DOHH2 (cell line): ENCODE measurements at regions not wholly inside any gene's neighbourhood (a gene's known extent, or its start where the extent isn't known, plus 50 kb on each side); places are given as distances from the start of the nearest gene placed in this dataset.

Source experiments
- H3F3A ChIP-seq: fragments of 200-600 bp; sonication (generic), shearing (Covaris generic); 2 replicates; pipeline ENCODE4 v1.6.0; 2016; ENCODE audit warnings: antibody characterized with exemption, mild to moderate bottlenecking; ENCODE audit not compliant: control insufficient read depth, insufficient read depth
- H3K27ac ChIP-seq: fragments of 200-600 bp; sonication (generic); 2 replicates; pipeline ENCODE4 v1.5.1; 2014; ENCODE audit warnings: low read depth, mild to moderate bottlenecking, low read length, moderate library complexity
- H3K27me3 ChIP-seq: fragments of 200-600 bp; sonication (generic); 2 replicates; pipeline ENCODE4 v1.6.1; 2014; ENCODE audit warnings: mild to moderate bottlenecking, low read length, mixed read lengths; ENCODE audit not compliant: control insufficient read depth
- H3K36me3 ChIP-seq: fragments of 200-600 bp; sonication (generic); 2 replicates; pipeline ENCODE4 v1.6.1; 2014; ENCODE audit warnings: mild to moderate bottlenecking, low read length, moderate library complexity, mixed read lengths; ENCODE audit not compliant: control insufficient read depth
- H3K4me1 ChIP-seq: fragments of 200-600 bp; sonication (generic); 2 replicates; pipeline ENCODE4 v1.6.1; 2014; ENCODE audit warnings: mild to moderate bottlenecking, low read length, mixed read lengths; ENCODE audit not compliant: control insufficient read depth
- H3K4me2 ChIP-seq: fragments of 200-600 bp; sonication (generic); 2 replicates; pipeline ENCODE4 v1.6.0; 2014; ENCODE audit warnings: mild to moderate bottlenecking, low read length, moderate library complexity
- H3K4me3 ChIP-seq: fragments of 200-600 bp; sonication (generic); 2 replicates; pipeline ENCODE4 v1.5.1; 2014; ENCODE audit warnings: mild to moderate bottlenecking, low read length, mixed read lengths
- H3K79me2 ChIP-seq: fragments of 200-600 bp; sonication (generic); 2 replicates; pipeline ENCODE4 v1.6.1; 2014; ENCODE audit warnings: mild to moderate bottlenecking, low read length, mixed read lengths; ENCODE audit not compliant: control insufficient read depth
- H3K9me2 ChIP-seq: fragments of 200-600 bp; sonication (generic); replicated peaks from 2 replicates; pipeline ENCODE4 v1.6.1; 2014; ENCODE audit warnings: mild to moderate bottlenecking, low read length, mixed read lengths; ENCODE audit not compliant: control insufficient read depth
- H3K9me3 ChIP-seq: fragments of 200-600 bp; sonication (generic); 2 replicates; pipeline ENCODE4 v1.6.1; 2014; ENCODE audit warnings: antibody characterized with exemption, low read length, mixed read lengths; ENCODE audit not compliant: control insufficient read depth, insufficient read depth
- H4K20me1 ChIP-seq: fragments of 200-600 bp; sonication (generic); 2 replicates; pipeline ENCODE4 v1.6.0; 2014; ENCODE audit warnings: low read depth, mild to moderate bottlenecking, antibody characterized with exemption, low read length, moderate library complexity; ENCODE audit not compliant: control insufficient read depth, insufficient read depth
- EZH2phosphoT487 ChIP-seq: fragments of 200-600 bp; sonication (generic); IDR thresholded peaks from 2 replicates; pipeline ENCODE4 v1.6.1; 2017; ENCODE audit warnings: borderline replicate concordance, mild to moderate bottlenecking, antibody characterized with exemption, low read length, moderate library complexity, mixed read lengths
- TF ChIP-seq, protein P1 (sequence below): fragments of 200-600 bp; sonication (generic); IDR thresholded peaks from one replicate; pipeline ENCODE4 v1.5.1; 2014; ENCODE audit warnings: antibody characterized with exemption, mild to moderate bottlenecking, low read depth, low read length; ENCODE audit not compliant: poor library complexity, severe bottlenecking

- Histone ChIP-seq H3K36me3 (no peaks in the 10 kb centered on the region), H3F3A (no peaks in the 10 kb centered on the region), H3K9me2 (no peaks in the 10 kb centered on the region), H3K27me3 (no peaks in the 10 kb centered on the region), H3K4me1 (no peaks in the 10 kb centered on the region), H3K79me2 (no peaks in the 10 kb centered on the region), H4K20me1 (no peaks in the 10 kb centered on the region), H3K4me3 (no peak overlapping the region), H3K9me3 (no peaks in the 10 kb centered on the region), H3K27ac (no peak overlapping the region), H3K4me2 (no peak overlapping the region)
- TF ChIP-seq EZH2phosphoT487, result no peak
These were observed 1020.6 kb downstream of the XPNPEP1 start for GRCh38 chr10:108902619-108903285.

DNA sequence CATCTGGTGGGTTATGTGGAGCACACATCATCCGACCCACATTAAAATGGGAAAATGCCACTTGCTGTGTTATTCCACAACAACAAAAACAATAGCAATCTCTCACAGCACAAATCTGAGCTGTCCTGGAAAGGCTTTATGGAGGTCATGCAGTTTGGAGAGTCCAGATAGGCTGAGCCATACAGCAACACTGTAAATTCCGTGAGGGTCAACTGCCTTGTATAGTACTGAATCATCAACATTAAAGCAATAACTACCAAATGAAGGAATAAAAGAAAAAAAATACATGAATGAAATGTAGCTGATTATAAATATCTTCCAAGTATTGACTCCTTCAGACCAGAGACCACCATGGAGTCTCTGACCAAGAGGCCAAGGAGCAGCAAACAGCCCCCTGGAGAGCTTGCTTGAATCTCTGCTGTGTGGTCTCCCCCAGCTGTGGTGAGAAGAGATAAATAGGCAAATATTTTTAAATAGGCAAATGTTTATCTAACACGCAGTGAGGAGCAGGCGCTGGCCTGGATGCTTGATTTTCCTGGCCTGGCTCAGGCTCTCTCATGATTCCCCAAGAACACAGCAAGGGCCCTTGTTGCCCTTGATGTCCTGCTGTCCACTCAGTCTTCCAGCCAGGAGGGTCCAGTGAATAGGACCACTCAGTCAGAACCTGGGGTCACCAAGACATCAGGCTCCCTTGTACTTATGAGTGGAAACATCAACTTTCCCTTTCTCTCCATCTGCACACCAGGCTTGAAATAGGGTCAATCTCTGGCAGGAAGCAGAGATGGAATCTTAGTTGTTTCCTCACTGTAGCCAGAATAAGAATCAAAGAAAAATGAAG lies 1021.3 kb downstream of the XPNPEP1 start:
- H3K4me2 ChIP-seq, result no peak overlapping the region

DNA sequence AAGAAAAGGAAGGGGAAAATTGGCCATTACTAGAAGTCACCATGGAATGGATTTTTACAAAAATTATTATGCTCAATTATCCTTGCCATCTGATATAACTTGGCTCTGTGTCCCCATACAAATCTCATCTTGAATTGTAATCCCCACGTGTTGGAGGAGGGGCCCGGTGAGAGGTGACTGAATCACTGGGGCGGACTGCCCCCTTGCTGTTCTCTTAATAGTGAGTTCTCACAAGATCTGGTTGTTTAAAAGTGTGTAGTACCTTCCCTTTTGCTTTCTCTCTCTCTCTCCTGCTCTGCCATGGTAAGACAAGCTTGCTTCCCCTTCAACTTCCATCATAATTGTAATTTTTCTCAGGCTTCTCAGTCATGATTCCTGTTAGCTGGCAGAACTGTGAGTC lies 1023.6 kb downstream of the XPNPEP1 start:
- Histone ChIP-seq H3K4me3 (no peak overlapping the region), H3K9me3 (no peaks in the 10 kb centered on the region), H3K27ac (no peak overlapping the region), H3K27me3 (no peaks in the 10 kb centered on the region), H3K79me2 (no peaks in the 10 kb centered on the region), H3K9me2 (no peaks in the 10 kb centered on the region), H4K20me1 (no peaks in the 10 kb centered on the region), H3F3A (no peaks in the 10 kb centered on the region), H3K36me3 (no peaks in the 10 kb centered on the region), H3K4me1 (0 out of 2 replicates have a peak, but pooled peaks cover 2% of the 10 kb centered on the region), H3K4me2 (no peak overlapping the region)
- no peak for TF ChIP-seq EZH2phosphoT487
- TF ChIP-seq, protein P1, sequence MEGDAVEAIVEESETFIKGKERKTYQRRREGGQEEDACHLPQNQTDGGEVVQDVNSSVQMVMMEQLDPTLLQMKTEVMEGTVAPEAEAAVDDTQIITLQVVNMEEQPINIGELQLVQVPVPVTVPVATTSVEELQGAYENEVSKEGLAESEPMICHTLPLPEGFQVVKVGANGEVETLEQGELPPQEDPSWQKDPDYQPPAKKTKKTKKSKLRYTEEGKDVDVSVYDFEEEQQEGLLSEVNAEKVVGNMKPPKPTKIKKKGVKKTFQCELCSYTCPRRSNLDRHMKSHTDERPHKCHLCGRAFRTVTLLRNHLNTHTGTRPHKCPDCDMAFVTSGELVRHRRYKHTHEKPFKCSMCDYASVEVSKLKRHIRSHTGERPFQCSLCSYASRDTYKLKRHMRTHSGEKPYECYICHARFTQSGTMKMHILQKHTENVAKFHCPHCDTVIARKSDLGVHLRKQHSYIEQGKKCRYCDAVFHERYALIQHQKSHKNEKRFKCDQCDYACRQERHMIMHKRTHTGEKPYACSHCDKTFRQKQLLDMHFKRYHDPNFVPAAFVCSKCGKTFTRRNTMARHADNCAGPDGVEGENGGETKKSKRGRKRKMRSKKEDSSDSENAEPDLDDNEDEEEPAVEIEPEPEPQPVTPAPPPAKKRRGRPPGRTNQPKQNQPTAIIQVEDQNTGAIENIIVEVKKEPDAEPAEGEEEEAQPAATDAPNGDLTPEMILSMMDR, result no peak

More for the DNA sequence above, 1021.3 kb downstream of the XPNPEP1 start:
- TF ChIP-seq EZH2phosphoT487, result no peak
- TF ChIP-seq, protein P1, result no peak
- no peaks in the 10 kb centered on the region for H3K79me2 ChIP-seq
- no peaks in the 10 kb centered on the region for H3K9me3 ChIP-seq
- no peak overlapping the region for H3K4me3 ChIP-seq
- no peaks in the 10 kb centered on the region for H3K27me3 ChIP-seq
- H3K4me1 ChIP-seq, result no peaks in the 10 kb centered on the region
- H4K20me1 ChIP-seq, result no peaks in the 10 kb centered on the region
- H3F3A ChIP-seq, result no peaks in the 10 kb centered on the region
- H3K9me2 ChIP-seq, result no peaks in the 10 kb centered on the region
- no peaks in the 10 kb centered on the region for H3K36me3 ChIP-seq
- no peak overlapping the region for H3K27ac ChIP-seq
